Loucy (cell line): ENCODE measurements at regions not wholly inside any gene's neighbourhood (a gene's known extent, or its start where the extent isn't known, plus 50 kb on each side); places are given as distances from the start of the nearest gene placed in this dataset.
"Not testable (repeated sequence)": the region's sequence is repeated elsewhere in the genome, so short reads cannot be mapped to it uniquely, and the experiment has no call there.

Experiments
- H2AFZ ChIP-seq: fragments of 200-600 bp; sonication (generic); 2 replicates; pipeline ENCODE4 v1.6.0; 2016; ENCODE audit warnings: antibody characterized with exemption, mild to moderate bottlenecking, low read length, moderate library complexity
- H3F3A ChIP-seq: fragments of 200-600 bp; 2 replicates; pipeline ENCODE4 v1.6.0; 2016; ENCODE audit warnings: antibody characterized with exemption, low read depth, mild to moderate bottlenecking
- H3K27me3 ChIP-seq: fragments of 200-600 bp; sonication (generic); 2 replicates; pipeline ENCODE4 v1.6.1; 2014; ENCODE audit warnings: low read length, mild to moderate bottlenecking; ENCODE audit not compliant: insufficient read depth, poor library complexity, severe bottlenecking
- H3K36me3 ChIP-seq: fragments of 200-600 bp; sonication (generic); 2 replicates; pipeline ENCODE4 v1.6.1; 2016; ENCODE audit warnings: low read length; ENCODE audit not compliant: insufficient read depth
- H3K4me1 ChIP-seq: fragments of 200-600 bp; sonication (generic); 2 replicates; pipeline ENCODE4 v1.5.1; 2014; ENCODE audit warnings: low read length, mild to moderate bottlenecking; ENCODE audit not compliant: insufficient read depth, poor library complexity, severe bottlenecking
- H3K4me2 ChIP-seq: fragments of 200-600 bp; sonication (generic); 2 replicates; pipeline ENCODE4 v1.6.0; 2014; ENCODE audit warnings: antibody characterized with exemption, low read length, low read depth, mild to moderate bottlenecking; ENCODE audit not compliant: poor library complexity, severe bottlenecking
- H3K4me3 ChIP-seq: fragments of 200-600 bp; sonication (generic); 2 replicates; pipeline ENCODE4 v1.5.1; 2014; ENCODE audit warnings: low read length, mild to moderate bottlenecking, mixed read lengths; ENCODE audit not compliant: poor library complexity, severe bottlenecking
- H3K79me2 ChIP-seq: fragments of 200-600 bp; sonication (generic); 2 replicates; pipeline ENCODE4 v1.6.1; 2014; ENCODE audit warnings: low read length; ENCODE audit not compliant: insufficient read depth
- H3K9ac ChIP-seq: fragments of 200-600 bp; sonication (generic); 2 replicates; pipeline ENCODE4 v1.6.0; 2014; ENCODE audit warnings: mild to moderate bottlenecking, low read depth, low read length, moderate library complexity; ENCODE audit not compliant: poor library complexity, severe bottlenecking
- H3K9me2 ChIP-seq: fragments of 200-600 bp; sonication (generic); replicated peaks from 2 replicates; pipeline ENCODE4 v1.6.1; 2016; ENCODE audit warnings: low read depth, low read length, mixed read lengths
- H3K9me3 ChIP-seq: fragments of 200-600 bp; sonication (generic); 2 replicates; pipeline ENCODE4 v1.6.1; 2014; ENCODE audit warnings: mild to moderate bottlenecking, antibody characterized with exemption, low read length, low read depth; ENCODE audit not compliant: insufficient read depth
- H4K20me1 ChIP-seq: fragments of 200-600 bp; sonication (generic); 2 replicates; pipeline ENCODE4 v1.6.0; 2014; ENCODE audit warnings: antibody characterized with exemption, low read length, mild to moderate bottlenecking; ENCODE audit not compliant: insufficient read depth, poor library complexity, severe bottlenecking
- CTCF ChIP-seq: fragments of 200-600 bp; sonication (generic); conservative IDR thresholded peaks from 2 replicates; pipeline ENCODE4 v1.5.1; 2014; ENCODE audit warnings: mild to moderate bottlenecking, antibody characterized with exemption, low read length
- EZH2phosphoT487 ChIP-seq: fragments of 200-600 bp; IDR thresholded peaks from 2 replicates; pipeline ENCODE4 v1.6.1; 2018; ENCODE audit warnings: antibody characterized with exemption, mild to moderate bottlenecking, moderate library complexity, borderline replicate concordance

GRCh38 chr3:144023543-144023942, 51.9 kb downstream of the DIPK2A start:
- not testable (repeated sequence) for H4K20me1 ChIP-seq, H3K36me3 ChIP-seq, H2AFZ ChIP-seq, H3K9me2 ChIP-seq, H3K4me2 ChIP-seq, H3K4me3 ChIP-seq, H3K4me1 ChIP-seq, H3K79me2 ChIP-seq, H3F3A ChIP-seq, H3K27me3 ChIP-seq, H3K9ac ChIP-seq, H3K9me3 ChIP-seq

DNA sequence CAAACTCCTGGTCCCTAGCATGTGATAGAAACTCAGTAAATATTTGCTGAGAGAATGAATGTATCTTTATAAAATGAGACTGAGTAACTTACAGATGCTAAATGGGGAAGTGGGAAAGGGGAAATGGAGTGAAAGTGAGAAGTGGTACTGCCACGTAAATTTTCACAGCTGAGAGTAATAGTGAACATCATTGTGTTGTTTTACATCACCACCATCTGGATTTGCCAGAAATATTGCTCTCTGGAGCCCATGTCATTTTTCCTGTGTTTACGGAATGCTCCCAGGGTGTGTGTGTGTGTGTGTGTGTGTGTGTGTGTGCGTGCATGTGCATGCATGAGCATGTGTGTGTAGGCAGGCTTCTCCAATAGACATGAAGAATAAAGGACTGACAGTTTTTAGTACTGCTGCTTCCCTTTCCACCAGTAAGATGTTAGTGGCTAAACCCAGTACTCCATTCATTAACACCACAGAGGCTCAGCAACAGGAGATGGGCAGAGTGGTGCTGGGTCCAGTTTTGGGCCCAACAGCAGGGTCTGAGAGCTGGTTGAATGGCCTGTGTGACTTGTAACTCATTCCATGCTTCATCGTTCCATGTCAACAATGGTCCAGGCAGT, 57.3 kb downstream of the DIPK2A start:
- H3K4me2 ChIP-seq = no peak overlapping the region
- H3K9ac ChIP-seq = no peak overlapping the region
- H4K20me1 ChIP-seq = no peaks in the 10 kb centered on the region
- H3K4me3 ChIP-seq = no peak overlapping the region
- TF ChIP-seq CTCF (no peak), EZH2phosphoT487 (no peak)
- no peaks in the 10 kb centered on the region for H3F3A ChIP-seq
- no peaks in the 10 kb centered on the region for H3K79me2 ChIP-seq
- H3K4me1 ChIP-seq = peaks cover 12% of the 10 kb centered on the region
- H3K27me3 ChIP-seq = no peaks in the 10 kb centered on the region
- no peaks in the 10 kb centered on the region for H3K36me3 ChIP-seq
- H3K9me2 ChIP-seq = no peaks in the 10 kb centered on the region
- no peaks in the 10 kb centered on the region for H3K9me3 ChIP-seq
- no peak overlapping the region for H2AFZ ChIP-seq

DNA sequence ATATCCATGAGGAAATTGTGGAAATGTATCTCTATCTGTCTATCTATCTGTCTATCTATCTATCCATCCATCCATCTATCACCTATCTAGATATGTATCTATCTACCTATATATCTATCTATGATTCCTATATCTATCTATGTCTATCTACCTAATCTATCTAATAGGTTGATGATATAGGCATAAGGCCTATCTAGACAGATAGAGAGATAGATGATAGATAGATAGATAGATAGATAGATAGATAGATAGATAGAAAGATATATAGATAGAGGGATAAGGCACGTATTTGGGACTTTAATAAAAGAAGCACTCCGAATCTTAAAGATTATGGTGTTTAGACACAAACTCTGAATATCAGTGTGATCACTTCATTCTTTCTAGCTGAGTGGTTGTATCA, 58.1 kb downstream of the DIPK2A start:
- Histone ChIP-seq H3K4me2 (no peak overlapping the region), H3K36me3 (no peaks in the 10 kb centered on the region), H3F3A (no peaks in the 10 kb centered on the region), H2AFZ (no peak overlapping the region), H3K9me2 (no peaks in the 10 kb centered on the region), H4K20me1 (no peaks in the 10 kb centered on the region), H3K9ac (no peak overlapping the region), H3K79me2 (no peaks in the 10 kb centered on the region), H3K9me3 (no peaks in the 10 kb centered on the region), H3K27me3 (no peaks in the 10 kb centered on the region), H3K4me3 (no peak overlapping the region), H3K4me1 (peaks cover 17% of the 10 kb centered on the region)
- TF ChIP-seq CTCF (no peak), EZH2phosphoT487 (no peak)

DNA sequence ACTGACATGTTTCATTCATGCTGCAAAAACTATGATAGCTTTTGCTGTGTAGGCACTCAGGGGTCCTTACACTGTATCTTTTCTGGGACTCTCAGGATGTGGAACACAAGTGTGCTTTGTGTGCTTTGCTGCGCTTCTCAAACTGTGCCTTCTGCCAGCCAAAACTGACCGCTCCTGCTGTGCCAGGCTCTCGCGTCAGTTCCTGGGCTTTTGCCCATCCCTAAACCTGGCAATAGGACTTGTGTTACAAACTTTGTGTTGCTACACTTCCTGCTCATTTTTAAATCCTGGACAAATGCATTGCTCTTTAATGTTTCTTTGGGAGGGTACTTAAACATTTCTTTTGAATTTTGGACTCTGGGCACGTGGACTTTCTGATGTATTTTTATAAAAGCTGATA, 60.3 kb downstream of the DIPK2A start:
- Histone ChIP-seq H3K4me2 (no peak overlapping the region), H3K9ac (no peak overlapping the region), H3K9me2 (no peaks in the 10 kb centered on the region), H3K9me3 (no peaks in the 10 kb centered on the region), H3K4me1 (peaks cover 17% of the 10 kb centered on the region), H3F3A (no peaks in the 10 kb centered on the region), H4K20me1 (no peaks in the 10 kb centered on the region), H3K79me2 (no peaks in the 10 kb centered on the region), H3K27me3 (no peaks in the 10 kb centered on the region), H3K36me3 (no peaks in the 10 kb centered on the region), H2AFZ (no peak overlapping the region), H3K4me3 (no peak overlapping the region)
- no peak for TF ChIP-seq CTCF
- TF ChIP-seq EZH2phosphoT487 = no peak
